Right atrium auricular region (tissue), 2 donors: ENCODE measurements at regions not wholly inside any gene's neighbourhood (a gene's known extent, or its start where the extent isn't known, plus 50 kb on each side); places are given as distances from the start of the nearest gene placed in this dataset.

ENCODE experiments used
- DNase-seq: peaks from one replicate; pipeline ENCODE4 v3.0.0-alpha.2; 2019; ENCODE audit warnings: low spot score
- H3K27ac ChIP-seq, 2 donors: fragments of 200-600 bp; sonication (generic); 1 replicate in 1 of 2; 2 replicates in 1 of 2; pipeline ENCODE4 v1.5.1; 2016 to 2019
- H3K27me3 ChIP-seq, 2 donors: fragments of 200-600 bp; sonication (generic); one replicate each; pipeline versions ENCODE4 v1.5.1 to v1.6.0; 2017 to 2019
- H3K36me3 ChIP-seq: fragments of 200-600 bp; sonication (generic); one replicate; pipeline ENCODE4 v1.5.1; 2016
- H3K4me1 ChIP-seq, 2 donors: fragments of 200-600 bp; sonication (generic); one replicate each; pipeline versions ENCODE4 v1.5.1 to v1.6.0; 2017 to 2019
- H3K4me3 ChIP-seq, 2 donors: fragments of 200-600 bp; sonication (generic); 1 replicate in 1 of 2; 2 replicates in 1 of 2; pipeline ENCODE4 v1.5.1; 2017 to 2019; ENCODE audit warnings: mild to moderate bottlenecking in 1 of 2, moderate library complexity in 1 of 2
- H3K9me3 ChIP-seq, 2 donors: fragments of 200-600 bp; sonication (generic); one replicate each; pipeline ENCODE4 v1.5.1; 2019
- CTCF ChIP-seq, 2 donors: fragments of 200-600 bp; sonication (generic); IDR thresholded peaks; one replicate each; pipeline ENCODE4 v1.5.1; 2019; ENCODE audit warnings: antibody characterized with exemption in 2 of 2

DNA sequence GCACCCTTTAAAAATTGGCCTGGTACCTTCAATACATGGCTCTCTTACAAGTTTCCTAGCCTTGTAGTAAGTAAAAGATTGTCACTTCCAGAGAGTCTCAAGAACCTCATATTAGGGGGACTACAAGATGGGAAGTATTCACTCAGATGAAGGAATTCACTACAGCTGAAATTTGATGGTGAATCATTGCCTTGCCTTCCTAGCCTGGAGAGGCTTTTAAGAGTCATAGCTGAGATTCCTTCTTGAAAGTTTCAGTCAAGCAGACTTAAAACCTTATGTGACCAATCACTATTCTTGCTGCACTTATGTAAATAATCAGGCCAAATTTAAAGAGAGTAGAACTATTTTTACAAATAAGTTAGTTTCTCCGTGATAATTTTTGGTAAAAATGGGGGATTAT is 451.6 kb downstream of the TRHDE start:
- no peak for DNase-seq
- H3K9me3 ChIP-seq, result no peaks in the 10 kb centered on the region
- H3K27me3 ChIP-seq, result no peaks in the 10 kb centered on the region
- H3K4me3 ChIP-seq, result no peak overlapping the region
- H3K36me3 ChIP-seq, result no peaks in the 10 kb centered on the region
- TF ChIP-seq CTCF (IDR thresholded peaks at IDR 0.05), result no peak
- no peaks in the 10 kb centered on the region for H3K4me1 ChIP-seq
- H3K27ac ChIP-seq, result no peak overlapping the region

GRCh38 chr12:72729451-72730010 is 457.4 kb downstream of the TRHDE start:
- no peaks in the 10 kb centered on the region for H3K27me3 ChIP-seq
- no peak overlapping the region for H3K27ac ChIP-seq
- H3K4me3 ChIP-seq, result no peak overlapping the region
- no peaks in the 10 kb centered on the region for H3K4me1 ChIP-seq
- H3K9me3 ChIP-seq, result no peaks in the 10 kb centered on the region
- no peaks in the 10 kb centered on the region for H3K36me3 ChIP-seq
- no peak for DNase-seq
- no peak for TF ChIP-seq CTCF (IDR thresholded peaks at IDR 0.05)

DNA sequence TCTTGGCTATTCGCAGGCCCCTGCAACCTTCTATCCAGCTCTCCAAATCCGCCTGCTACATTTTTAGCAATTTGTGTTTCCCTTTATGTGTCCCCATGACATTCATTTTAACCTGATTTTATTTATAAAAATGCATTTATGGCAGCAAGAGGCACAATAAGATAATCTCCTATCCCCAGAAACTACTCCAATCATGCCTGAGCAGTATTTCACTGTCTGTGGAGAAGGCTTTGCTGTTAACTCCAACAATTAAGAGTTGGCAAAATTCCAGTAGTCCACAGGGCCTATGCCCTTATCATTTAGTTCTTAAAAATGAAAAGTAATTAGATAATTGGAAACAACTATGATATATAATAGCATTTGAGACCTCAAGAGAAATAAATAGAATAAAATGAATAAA is 462.4 kb downstream of the TRHDE start:
- Histone ChIP-seq H3K9me3 (no peaks in the 10 kb centered on the region), H3K4me3 (no peak overlapping the region), H3K36me3 (no peaks in the 10 kb centered on the region), H3K4me1 (no peaks in the 10 kb centered on the region), H3K27ac (no peak overlapping the region), H3K27me3 (no peaks in the 10 kb centered on the region)
- no peak for TF ChIP-seq CTCF (IDR thresholded peaks at IDR 0.05)
- no peak for DNase-seq

- TF ChIP-seq CTCF (IDR thresholded peaks at IDR 0.05), result no peak
- peaks cover 0 to 14% of the 10 kb centered on the region in 2 donors for H3K9me3 ChIP-seq
- DNase-seq, result no peak
- H3K36me3 ChIP-seq, result no peaks in the 10 kb centered on the region
- no peak overlapping the region for H3K27ac ChIP-seq
- H3K4me3 ChIP-seq, result no peak overlapping the region
- no peaks in the 10 kb centered on the region for H3K4me1 ChIP-seq
- no peaks in the 10 kb centered on the region for H3K27me3 ChIP-seq
Measured at GRCh38 chr12:72738811-72739210, 466.6 kb downstream of the TRHDE start.

DNA sequence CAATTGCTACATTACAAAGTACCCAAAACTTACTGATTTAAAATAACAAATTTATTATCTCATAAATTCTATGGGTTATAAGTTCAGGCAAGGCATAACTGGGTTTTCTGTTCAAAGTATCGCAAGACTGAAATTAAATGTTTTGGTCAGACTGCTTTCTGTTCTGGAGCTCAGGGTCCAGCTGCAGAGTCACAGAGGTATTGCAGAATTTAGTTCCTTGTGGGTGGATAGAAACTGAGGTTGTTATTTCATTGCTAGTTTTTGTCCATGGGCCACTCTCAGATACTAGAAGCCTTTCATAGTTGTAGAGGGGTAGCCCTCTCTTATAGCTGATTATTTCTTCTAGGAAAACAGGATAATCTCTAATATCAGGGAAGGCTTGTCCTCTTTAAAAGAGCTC is 467.9 kb downstream of the TRHDE start:
- no peak for TF ChIP-seq CTCF (IDR thresholded peaks at IDR 0.05)
- DNase-seq, result no peak
- Histone ChIP-seq H3K27me3 (no peaks in the 10 kb centered on the region), H3K4me3 (no peak overlapping the region), H3K27ac (no peak overlapping the region), H3K9me3 (peaks cover 0 to 14% of the 10 kb centered on the region in 2 donors), H3K36me3 (no peaks in the 10 kb centered on the region), H3K4me1 (no peaks in the 10 kb centered on the region)

DNA sequence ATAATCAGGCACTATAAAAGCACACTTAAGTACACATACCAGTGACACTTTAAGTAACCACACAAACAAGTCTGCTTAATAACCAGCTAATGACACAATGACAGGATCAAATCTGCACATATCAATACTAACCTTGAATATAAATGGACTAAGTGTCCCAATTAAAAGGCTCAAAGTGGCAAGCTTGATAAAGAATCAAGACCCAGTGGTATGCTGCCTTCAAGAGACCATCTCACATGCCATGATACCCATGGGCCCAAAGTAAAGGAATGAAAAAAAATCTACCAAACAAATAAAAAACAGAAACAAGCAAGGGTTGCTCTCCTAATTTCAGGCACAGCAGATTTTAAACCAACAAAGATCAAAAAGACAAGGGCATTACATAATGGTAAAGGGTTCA is 470.4 kb downstream of the TRHDE start:
- no peak for TF ChIP-seq CTCF (IDR thresholded peaks at IDR 0.05)
- Histone ChIP-seq H3K27me3 (no peaks in the 10 kb centered on the region), H3K36me3 (no peaks in the 10 kb centered on the region), H3K4me3 (no peak overlapping the region), H3K27ac (no peak overlapping the region), H3K9me3 (peaks cover 0 to 14% of the 10 kb centered on the region in 2 donors), H3K4me1 (no peaks in the 10 kb centered on the region)
- no peak for DNase-seq
